ENCODE measurements at regions not wholly inside any gene's neighbourhood (a gene's known extent, or its start where the extent isn't known, plus 50 kb on each side); places are given as distances from the start of the nearest gene placed in this dataset.
A peak's percentile ranks its signal among the peaks of the same experiment; 100 is the strongest.

- peak; percentile 74 for TF ChIP-seq ZNF609 (CRISPR knock-in tag; IDR thresholded peaks at IDR 0.05; ENCODE audit: borderline replicate concordance)
- no peak for TF ChIP-seq ZNF20 (CRISPR knock-in tag; IDR thresholded peaks at IDR 0.05)
- TF ChIP-seq ZNF557 (CRISPR knock-in tag; IDR thresholded peaks at IDR 0.05): peak; percentile 86; the same call in 1 of the 2 replicates
- peak; percentile 74; the same call in 1 of the 2 replicates for TF ChIP-seq TFE3 (CRISPR knock-in tag; IDR thresholded peaks at IDR 0.05)
- no peak for TF ChIP-seq ZNF432 (CRISPR knock-in tag; IDR thresholded peaks at IDR 0.05; ENCODE audit: borderline replicate concordance)
- no peak for TF ChIP-seq GLMP (CRISPR knock-in tag; IDR thresholded peaks at IDR 0.05; ENCODE audit: borderline replicate concordance)
- no peak for TF ChIP-seq AKNA (CRISPR knock-in tag; IDR thresholded peaks at IDR 0.05; ENCODE audit: borderline replicate concordance)
- TF ChIP-seq ZEB1 (IDR thresholded peaks at IDR 0.05; ENCODE audit: insufficient replicate concordance, low read depth): peak; percentile 39
- TF ChIP-seq KDM5A (IDR thresholded peaks at IDR 0.05; ENCODE audit: borderline replicate concordance, low read length): no peak
- TF ChIP-seq HNRNPLL (IDR thresholded peaks at IDR 0.05; ENCODE audit: low read depth, low read length, poor library complexity, severe bottlenecking): no peak
- no peak for TF ChIP-seq ZNF446 (CRISPR knock-in tag; IDR thresholded peaks at IDR 0.05)
- peak; percentile 70; the same call in 1 of the 2 replicates for TF ChIP-seq ZNF614 (CRISPR knock-in tag; IDR thresholded peaks at IDR 0.05; ENCODE audit: borderline replicate concordance)
- TF ChIP-seq MLX (CRISPR knock-in tag; IDR thresholded peaks at IDR 0.05): no peak
- no peak for TF ChIP-seq SNAPC2 (CRISPR knock-in tag; IDR thresholded peaks at IDR 0.05)
- TF ChIP-seq ZNF329 (CRISPR knock-in tag; IDR thresholded peaks at IDR 0.05; ENCODE audit: low read depth): no peak
- TF ChIP-seq MEIS2 (CRISPR knock-in tag; IDR thresholded peaks at IDR 0.05): no peak
- no peak for TF ChIP-seq ZNF709 (CRISPR knock-in tag; IDR thresholded peaks at IDR 0.05)
- peak; percentile 93 for TF ChIP-seq RARA (CRISPR knock-in tag; IDR thresholded peaks at IDR 0.05)
Observed at GRCh38 chr5:41638685-41639084, 128.3 kb upstream of the PLCXD3 start (continued).
